ENCODE measurements at regions not wholly inside any gene's neighbourhood (a gene's known extent, or its start where the extent isn't known, plus 50 kb on each side); places are given as distances from the start of the nearest gene placed in this dataset.
"Not testable (repeated sequence)": the region's sequence is repeated elsewhere in the genome, so short reads cannot be mapped to it uniquely, and the experiment has no call there.

- H3K4me3 ChIP-seq, result no peak overlapping the region
- no peaks in the 10 kb centered on the region for H3K4me1 ChIP-seq
- no peak for DNase-seq
- no peak overlapping the region for H3K27ac ChIP-seq
- in situ Hi-C loops (cut with MboI; ENCODE audit: low pct_ligation_motif_present in 1 of 4, low pct_unique_long_range_greater_than_20kb in 1 of 4, low sequenced_read_pairs in 3 of 4) (no loop called here), intact Hi-C loops (cut with DNase I; ENCODE audit: low total_unique reads) (no loop called here)
- no peaks in the 10 kb centered on the region for H3K36me3 ChIP-seq
- TF ChIP-seq EP300 (IDR thresholded peaks at IDR 0.05; ENCODE audit: low read depth), result no peak
- no peak for TF ChIP-seq POLR2AphosphoS5 (IDR thresholded peaks at IDR 0.05)
- TF ChIP-seq CTCF (IDR thresholded peaks at IDR 0.05), result no peak
- TF ChIP-seq POLR2A (IDR thresholded peaks at IDR 0.05), result no peak
- no peaks in the 10 kb centered on the region for H3K27me3 ChIP-seq
- no peaks in the 10 kb centered on the region for H3K9me3 ChIP-seq
- 17 to 29% methylated on average over 1 of the region's 1 CpG for WGBS, 2 donors (ENCODE audit: low coverage in 1 of 2)
Observed at GRCh38 chr18:38789141-38789540, 1223.5 kb upstream of the CELF4 start.

- intact Hi-C loops (cut with DNase I; ENCODE audit: low total_unique reads), result no loop called here
- TF ChIP-seq EP300 (IDR thresholded peaks at IDR 0.05; ENCODE audit: low read depth), result no peak
- TF ChIP-seq CTCF (IDR thresholded peaks at IDR 0.05), result no peak
- no peak for TF ChIP-seq POLR2AphosphoS5 (IDR thresholded peaks at IDR 0.05)
- Histone ChIP-seq H3K4me1 (no peaks in the 10 kb centered on the region), H3K27me3 (no peaks in the 10 kb centered on the region), H3K4me3 (no peak overlapping the region), H3K9me3 (no peaks in the 10 kb centered on the region), H3K27ac (no peak overlapping the region), H3K36me3 (no peaks in the 10 kb centered on the region)
- in situ Hi-C loops (cut with MboI; ENCODE audit: low pct_ligation_motif_present in 1 of 4, low pct_unique_long_range_greater_than_20kb in 1 of 4, low sequenced_read_pairs in 3 of 4), result no loop called here
- 95% methylated on average over 1 of the region's 1 CpG; no CpG with 5 or more reads in 1 of the 2 donors for WGBS, 2 donors (ENCODE audit: low coverage in 1 of 2)
- no peak for DNase-seq
Observed at GRCh38 chr18:38786906-38787305, 1221.3 kb upstream of the CELF4 start.

GRCh38 chr18:38771620-38772019 lies 1206.0 kb upstream of the CELF4 start:
- H3K4me3 ChIP-seq; H3K9me3 ChIP-seq; H3K27me3 ChIP-seq; intact Hi-C loops (cut with DNase I; ENCODE audit: low total_unique reads); H3K36me3 ChIP-seq; H3K4me1 ChIP-seq; in situ Hi-C loops (cut with MboI; ENCODE audit: low pct_ligation_motif_present in 1 of 4, low pct_unique_long_range_greater_than_20kb in 1 of 4, low sequenced_read_pairs in 3 of 4); H3K27ac ChIP-seq; DNase-seq: not testable (repeated sequence)
- WGBS, 2 donors (ENCODE audit: low coverage in 1 of 2), result 33 to 79% methylated on average over 1 of the region's 1 CpG

- Histone ChIP-seq H3K4me1 (no peaks in the 10 kb centered on the region), H3K9me3 (no peaks in the 10 kb centered on the region), H3K36me3 (no peaks in the 10 kb centered on the region), H3K4me3 (no peak overlapping the region), H3K27ac (no peak overlapping the region), H3K27me3 (no peaks in the 10 kb centered on the region)
- in situ Hi-C loops (cut with MboI; ENCODE audit: low pct_ligation_motif_present in 1 of 4, low pct_unique_long_range_greater_than_20kb in 1 of 4, low sequenced_read_pairs in 3 of 4) (no loop called here), intact Hi-C loops (cut with DNase I; ENCODE audit: low total_unique reads) (no loop called here)
- 63% methylated on average over 1 of the region's 1 CpG; no CpG with 5 or more reads in 1 of the 2 donors for WGBS, 2 donors (ENCODE audit: low coverage in 1 of 2)
- TF ChIP-seq CTCF (IDR thresholded peaks at IDR 0.05), result no peak
- no peak for DNase-seq
Observed at GRCh38 chr18:38768504-38768903, 1202.9 kb upstream of the CELF4 start.

- Histone ChIP-seq H3K9me3 (no peaks in the 10 kb centered on the region), H3K4me1 (no peaks in the 10 kb centered on the region), H3K27me3 (no peaks in the 10 kb centered on the region), H3K36me3 (no peaks in the 10 kb centered on the region), H3K27ac (no peak overlapping the region), H3K4me3 (no peak overlapping the region)
- 92 to 93% methylated on average over 1 of the region's 1 CpG for WGBS, 2 donors (ENCODE audit: low coverage in 1 of 2)
- intact Hi-C loops (cut with DNase I; ENCODE audit: low total_unique reads) (no loop called here), in situ Hi-C loops (cut with MboI; ENCODE audit: low pct_ligation_motif_present in 1 of 4, low pct_unique_long_range_greater_than_20kb in 1 of 4, low sequenced_read_pairs in 3 of 4) (no loop called here)
- TF ChIP-seq EP300 (IDR thresholded peaks at IDR 0.05; ENCODE audit: low read depth) (no peak), POLR2A (IDR thresholded peaks at IDR 0.05) (no peak), POLR2AphosphoS5 (IDR thresholded peaks at IDR 0.05) (no peak), CTCF (IDR thresholded peaks at IDR 0.05) (no peak)
- no peak for DNase-seq
Observed at GRCh38 chr18:38759457-38759856, 1193.9 kb upstream of the CELF4 start.
